Naive thymus-derived CD8-positive, alpha-beta T cell (primary cell): ENCODE measurements at regions not wholly inside any gene's neighbourhood (a gene's known extent, or its start where the extent isn't known, plus 50 kb on each side); places are given as distances from the start of the nearest gene placed in this dataset.
"Not testable (repeated sequence)": the region's sequence is repeated elsewhere in the genome, so short reads cannot be mapped to it uniquely, and the experiment has no call there.

ENCODE experiments used
- ATAC-seq, 2 donors: fragments of 150-1000 bp; cut with Tn5 transposase in 1 of 2; sonication (Bioruptor Pico), chemical (Tn5 transposase) in 1 of 2; 1 replicate in 1 of 2; 2 replicates in 1 of 2; pipeline ENCODE4 v1.10.0; 2021; ENCODE audit warnings: mild to moderate bottlenecking in 2 of 2, moderate library complexity in 2 of 2
- POLR2A ChIA-PET: fragments of 350-600 bp; sonication (Branson Sonifier 250); formaldehyde crosslinking; loops from one replicate; lab custom pipeline; 2021; ENCODE audit warnings: antibody characterized with exemption; lab: Charles Lee
- DNase-seq, 10 donors: peaks; one replicate each; pipeline versions ENCODE4 v3.0.0 to v3.0.0-alpha.2; 2020 to 2022
- H3K27ac Mint-ChIP-seq, 10 donors: one replicate each; pipeline ENCODE4 v1.8.0; 2020 to 2022; ENCODE audit warnings: mild to moderate bottlenecking in 10 of 10, mixed read lengths in 10 of 10, moderate library complexity in 4 of 10, inconsistent platforms in 1 of 10
- H3K27me3 Mint-ChIP-seq, 5 donors: one replicate each; pipeline ENCODE4 v1.8.0; 2021 to 2022; ENCODE audit warnings: mixed read lengths in 5 of 5
- H3K36me3 Mint-ChIP-seq, 3 donors: one replicate each; pipeline ENCODE4 v1.8.0; 2020 to 2022; ENCODE audit warnings: mixed read lengths in 3 of 3, mild to moderate bottlenecking in 2 of 3, inconsistent platforms in 1 of 3
- H3K4me1 Mint-ChIP-seq, 4 donors: one replicate each; pipeline ENCODE4 v1.8.0; 2021 to 2022; ENCODE audit warnings: mixed read lengths in 4 of 4
- H3K4me3 Mint-ChIP-seq, 10 donors: one replicate each; pipeline ENCODE4 v1.8.0; 2020 to 2022; ENCODE audit warnings: mild to moderate bottlenecking in 10 of 10, mixed read lengths in 10 of 10, moderate library complexity in 6 of 10, inconsistent platforms in 1 of 10
- H3K9me3 Mint-ChIP-seq, 9 donors: one replicate each; pipeline ENCODE4 v1.8.0; 2020 to 2022; ENCODE audit warnings: mixed read lengths in 9 of 9, mild to moderate bottlenecking in 3 of 9, inconsistent platforms in 1 of 9, moderate library complexity in 1 of 9

DNA sequence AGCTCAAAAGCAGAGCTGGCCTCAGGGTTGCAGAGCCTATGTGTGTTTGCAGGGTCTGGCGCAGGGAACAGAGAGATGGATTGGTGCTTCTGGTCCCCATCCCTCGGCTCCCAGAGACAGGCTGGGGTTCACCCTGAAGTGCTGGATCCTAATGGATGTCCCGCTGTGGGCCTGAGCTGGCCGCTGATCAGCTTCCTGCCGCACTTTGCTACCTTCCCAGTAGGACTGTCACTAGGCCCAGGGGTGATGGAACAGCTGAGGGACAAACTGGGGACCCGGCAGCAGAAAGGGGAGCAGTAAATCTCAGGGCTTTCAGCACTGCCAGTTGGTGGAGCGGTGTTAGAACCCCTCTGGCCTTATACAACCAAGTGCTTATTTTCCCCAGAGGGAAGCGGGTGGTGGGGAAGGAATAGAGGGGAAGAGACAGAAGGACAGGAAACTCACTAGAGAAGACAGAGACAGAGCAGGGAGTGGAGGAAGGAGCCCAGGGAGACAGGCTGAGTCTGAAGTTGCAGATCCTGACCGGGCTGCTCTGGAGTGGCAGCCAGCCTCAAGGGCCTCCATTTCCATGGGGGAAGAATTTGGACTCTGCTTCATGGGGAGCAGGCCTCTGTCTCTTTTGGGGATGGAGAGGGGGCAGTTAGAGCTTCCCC, 78.6 kb downstream of the MRM1 start:
- ATAC-seq = no peak
- no peak for DNase-seq
- Mint-ChIP-seq H3K4me1 (peaks cover 16 to 24% (median 20%) of the 10 kb centered on the region in 4 donors), H3K27me3 (peaks cover 0 to 6% (median 0%) of the 10 kb centered on the region in 5 donors), H3K36me3 (no peaks in the 10 kb centered on the region), H3K27ac (peak overlapping the region in 1 of 10 donors; percentile 56), H3K4me3 (no peak overlapping the region), H3K9me3 (no peaks in the 10 kb centered on the region)
- POLR2A ChIA-PET = no interaction called here

DNA sequence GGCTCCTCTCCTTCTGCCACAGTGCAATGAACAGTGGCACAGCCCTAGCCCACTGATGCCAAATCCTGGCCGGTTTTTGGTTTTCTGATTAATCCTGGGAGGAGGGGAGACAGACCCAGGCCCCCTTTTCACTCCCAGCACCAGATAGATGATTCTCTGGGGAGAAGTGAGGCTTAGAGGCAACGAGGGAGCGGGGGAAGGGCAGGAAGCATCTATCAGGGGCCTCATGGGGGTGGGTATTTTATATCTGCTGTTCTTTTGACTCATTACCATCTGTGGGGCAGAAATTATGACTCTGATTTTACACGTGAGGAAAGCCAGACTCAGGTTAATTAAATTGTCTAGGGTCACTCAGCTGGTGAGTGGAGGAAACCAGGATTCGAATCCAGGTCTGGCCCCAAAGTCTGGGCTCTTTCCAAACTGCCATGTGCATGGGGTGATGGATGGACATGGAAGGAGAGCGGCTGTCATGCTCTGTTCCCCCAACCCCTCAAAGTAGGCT, 79.4 kb downstream of the MRM1 start:
- Mint-ChIP-seq H3K36me3 (no peaks in the 10 kb centered on the region), H3K27ac (no peak overlapping the region), H3K9me3 (no peaks in the 10 kb centered on the region), H3K27me3 (peaks cover 0 to 6% (median 0%) of the 10 kb centered on the region in 5 donors), H3K4me3 (no peak overlapping the region), H3K4me1 (peaks cover 8 to 16% (median 12%) of the 10 kb centered on the region in 4 donors)
- no peak for DNase-seq
- POLR2A ChIA-PET = no interaction called here
- no peak for ATAC-seq

DNA sequence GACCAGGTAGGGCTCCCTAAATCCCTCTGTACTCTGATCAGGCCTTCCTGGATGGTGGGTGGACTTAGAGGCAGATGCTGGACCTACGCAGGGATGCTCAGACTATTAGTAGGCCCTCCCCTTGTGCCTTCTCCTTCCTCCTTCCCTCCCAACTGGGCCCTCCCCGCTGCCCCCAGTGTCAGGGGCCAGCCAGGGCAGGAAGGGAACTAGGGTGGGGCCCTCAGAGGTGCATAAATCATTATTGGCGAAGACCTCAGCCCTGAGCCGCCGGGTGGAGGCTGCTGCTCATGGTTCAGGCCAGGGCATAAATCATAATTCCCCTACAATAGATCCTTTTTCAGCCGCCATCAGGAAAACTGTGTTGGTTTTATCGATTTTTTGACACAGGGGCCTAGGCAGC, 81.4 kb downstream of the MRM1 start:
- Mint-ChIP-seq H3K4me3 (no peak overlapping the region), H3K36me3 (no peaks in the 10 kb centered on the region), H3K4me1 (peaks cover 0 to 5% (median 2%) of the 10 kb centered on the region in 4 donors), H3K27ac (no peak overlapping the region), H3K27me3 (peaks cover 0 to 4% (median 0%) of the 10 kb centered on the region in 5 donors), H3K9me3 (no peaks in the 10 kb centered on the region)
- DNase-seq (no peak), ATAC-seq (no peak)
- POLR2A ChIA-PET = no interaction called here

DNA sequence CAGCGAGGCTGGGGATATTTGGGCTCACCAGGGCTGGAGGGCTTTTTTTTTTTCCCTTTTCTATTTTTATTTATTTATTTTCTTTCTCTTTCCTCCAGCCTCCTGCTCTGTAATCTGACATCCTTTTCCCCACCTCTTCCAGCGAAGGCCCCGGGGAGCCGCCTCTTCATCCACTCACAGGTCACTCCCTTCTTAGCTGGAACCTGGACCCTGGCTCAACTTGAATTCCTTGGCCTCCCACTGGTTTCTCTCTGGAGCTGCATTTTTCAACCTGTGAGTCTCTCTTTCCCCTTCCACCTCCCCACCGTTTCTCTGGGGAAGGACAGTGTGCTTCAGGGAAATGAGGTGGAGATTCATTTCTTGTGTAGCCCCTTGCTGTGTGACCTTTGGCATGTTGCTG, 82.0 kb downstream of the MRM1 start:
- POLR2A ChIA-PET = no interaction called here
- Mint-ChIP-seq H3K27ac (no peak overlapping the region), H3K4me3 (no peak overlapping the region), H3K27me3 (peaks cover 0 to 4% (median 3%) of the 10 kb centered on the region in 5 donors), H3K4me1 (peaks cover 0 to 5% (median 2%) of the 10 kb centered on the region in 4 donors), H3K9me3 (no peaks in the 10 kb centered on the region), H3K36me3 (no peaks in the 10 kb centered on the region)
- no peak for ATAC-seq
- DNase-seq = no peak

DNA sequence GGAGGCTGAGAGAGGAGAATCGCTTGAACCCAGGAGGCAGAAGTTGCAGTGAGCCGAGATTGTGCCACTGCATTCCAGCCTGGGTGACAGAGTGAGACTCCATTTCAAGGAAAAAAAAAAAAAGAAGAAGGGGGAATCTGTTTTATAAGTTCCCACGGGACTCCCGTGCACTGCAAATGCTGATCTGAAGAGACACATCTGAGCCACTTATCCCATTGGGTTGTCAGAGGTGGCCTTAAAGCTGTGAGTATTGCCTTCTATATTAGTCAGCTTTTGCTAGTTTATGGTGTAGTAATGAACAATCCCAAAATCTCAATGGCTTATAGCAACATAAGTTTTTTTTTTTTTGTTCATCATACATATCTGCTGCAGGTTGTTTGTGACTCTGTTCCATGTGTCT, 82.8 kb downstream of the MRM1 start:
- H3K4me1 Mint-ChIP-seq = peaks cover 0 to 5% (median 2%) of the 10 kb centered on the region in 4 donors
- H3K4me3 Mint-ChIP-seq = no peak overlapping the region
- H3K27ac Mint-ChIP-seq = no peak overlapping the region
- H3K9me3 Mint-ChIP-seq = no peaks in the 10 kb centered on the region
- DNase-seq (no peak), ATAC-seq (no peak)
- POLR2A ChIA-PET = interaction anchor here (0.8 kb wide), 1 partner anchor 8 kb away, joined by 3 read pairs; no protein-coding TSS in a partner anchor
- no peaks in the 10 kb centered on the region for H3K36me3 Mint-ChIP-seq
- peaks cover 0 to 4% (median 3%) of the 10 kb centered on the region in 5 donors for H3K27me3 Mint-ChIP-seq

DNA sequence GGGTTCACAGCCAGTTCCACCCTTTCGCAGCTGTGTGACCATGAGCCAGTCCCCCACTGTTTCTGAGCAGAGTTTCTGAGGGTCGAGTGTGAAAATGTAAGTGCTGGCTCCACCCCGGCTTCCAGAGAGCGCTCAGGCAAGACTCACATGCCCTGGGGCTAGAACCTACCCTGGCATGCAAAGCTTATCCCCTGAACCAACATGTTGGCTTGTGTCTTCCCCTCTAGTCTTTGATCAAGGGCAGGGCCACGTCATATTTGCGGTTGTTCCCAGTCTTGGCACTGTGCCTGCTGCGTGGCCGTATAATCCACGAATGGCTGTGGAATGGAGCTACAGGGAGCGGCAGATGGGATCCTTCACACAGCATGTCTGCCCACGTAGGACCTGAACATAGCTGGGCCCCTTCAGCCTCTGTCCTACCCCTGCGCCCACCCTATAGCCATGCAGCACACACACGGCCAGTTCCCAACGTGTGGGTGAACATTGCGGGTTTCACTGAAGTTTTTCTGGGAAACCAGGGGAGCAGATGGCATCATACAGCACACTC, 84.8 kb downstream of the MRM1 start:
- H3K9me3 Mint-ChIP-seq = no peaks in the 10 kb centered on the region

DNA sequence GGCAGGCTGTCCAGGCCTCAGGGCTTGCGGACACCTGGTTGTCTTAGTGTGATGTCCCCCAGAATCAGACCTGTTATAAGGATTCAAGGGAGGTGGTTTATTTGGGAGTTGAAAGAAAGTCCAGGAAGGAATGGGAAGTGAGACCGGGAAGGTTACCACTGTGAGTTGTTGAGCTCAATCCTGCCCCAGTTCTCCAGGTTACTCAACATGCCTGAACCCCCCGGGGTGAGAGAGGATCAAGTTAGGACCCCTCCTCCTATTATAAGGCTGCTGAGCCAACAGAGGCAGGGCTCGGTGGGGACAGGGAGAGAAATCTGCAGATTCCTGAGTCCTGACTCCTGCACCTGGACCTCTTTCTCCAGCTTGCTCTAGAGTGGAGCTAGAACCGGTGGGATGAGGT, 86.4 kb downstream of the MRM1 start:
- DNase-seq (no peak), ATAC-seq (no peak)
- Mint-ChIP-seq H3K4me3 (no peak overlapping the region), H3K4me1 (no peaks in the 10 kb centered on the region), H3K27me3 (peaks cover 0 to 11% (median 3%) of the 10 kb centered on the region in 5 donors), H3K9me3 (no peaks in the 10 kb centered on the region), H3K27ac (peak overlapping the region in 1 of 10 donors; percentile 41), H3K36me3 (no peaks in the 10 kb centered on the region)
- POLR2A ChIA-PET = interaction anchor here (0.6 kb wide), 1 partner anchor 537 kb away, joined by 4 read pairs; no protein-coding TSS in a partner anchor

More for the DNA sequence above, 84.8 kb downstream of the MRM1 start:
- Mint-ChIP-seq H3K4me1 (no peaks in the 10 kb centered on the region), H3K36me3 (no peaks in the 10 kb centered on the region), H3K27me3 (peaks cover 0 to 11% (median 3%) of the 10 kb centered on the region in 5 donors), H3K27ac (no peak overlapping the region), H3K4me3 (no peak overlapping the region)
- POLR2A ChIA-PET = no interaction called here
- no peak for DNase-seq
- ATAC-seq = no peak

DNA sequence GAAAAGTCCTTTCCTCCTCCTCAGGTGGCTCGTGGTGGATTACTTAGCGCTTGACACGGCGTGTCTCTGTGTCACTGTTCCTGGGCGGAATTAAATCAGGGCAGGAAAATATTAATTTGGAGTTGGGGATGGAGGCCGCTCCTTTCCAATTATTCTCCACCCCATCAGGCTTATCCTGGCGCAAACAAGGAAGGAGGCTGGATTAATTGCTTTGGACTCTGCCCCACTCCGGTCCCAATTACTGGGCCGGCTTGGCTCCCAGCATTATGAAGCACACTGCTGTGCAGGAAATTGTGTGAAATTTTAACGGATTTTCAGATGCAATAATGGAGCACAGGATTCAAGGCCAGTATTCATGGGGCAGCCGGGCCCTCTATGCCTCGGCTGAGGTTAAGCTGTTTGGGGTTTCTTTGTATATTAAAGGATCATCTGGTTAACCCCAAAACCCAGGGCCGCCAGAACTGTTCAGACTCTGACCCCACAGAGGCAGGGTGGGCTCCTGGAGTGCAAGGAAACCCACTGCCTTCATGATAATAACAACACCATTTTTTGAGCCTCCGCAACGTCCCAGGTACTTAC, 87.8 kb downstream of the MRM1 start:
- ATAC-seq = no peak
- Mint-ChIP-seq H3K36me3 (no peaks in the 10 kb centered on the region), H3K4me3 (no peak overlapping the region), H3K9me3 (no peaks in the 10 kb centered on the region), H3K27ac (no peak overlapping the region), H3K27me3 (peaks cover 0 to 11% (median 3%) of the 10 kb centered on the region in 5 donors), H3K4me1 (no peaks in the 10 kb centered on the region)
- no peak for DNase-seq
- POLR2A ChIA-PET = no interaction called here

DNA sequence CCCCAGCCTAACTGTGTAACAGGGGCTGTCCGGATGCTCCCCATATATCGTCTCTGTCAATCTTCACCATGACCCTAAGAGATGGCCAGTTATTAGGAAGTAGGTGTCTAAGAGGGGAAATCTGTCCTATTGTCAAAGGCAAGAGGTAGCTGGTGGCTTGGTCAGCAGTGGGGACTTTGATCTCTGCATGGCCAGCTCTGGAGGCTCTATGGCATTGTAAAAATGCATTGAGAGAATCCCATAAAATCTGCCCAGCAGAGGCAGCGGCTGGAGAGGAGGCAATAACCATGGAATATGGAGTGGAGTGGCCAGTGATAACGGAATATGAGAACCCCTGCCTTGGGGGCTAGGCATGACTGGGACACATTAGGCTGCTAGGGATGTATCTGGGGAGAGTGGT, 88.8 kb downstream of the MRM1 start:
- no peak for DNase-seq
- POLR2A ChIA-PET = no interaction called here
- Mint-ChIP-seq H3K27me3 (peaks cover 0 to 11% (median 4%) of the 10 kb centered on the region in 5 donors), H3K36me3 (no peaks in the 10 kb centered on the region), H3K4me3 (no peak overlapping the region), H3K9me3 (no peaks in the 10 kb centered on the region), H3K4me1 (peaks cover 0 to 4% (median 0%) of the 10 kb centered on the region in 4 donors), H3K27ac (peak overlapping the region in 1 of 10 donors; percentile 5)
- no peak for ATAC-seq

DNA sequence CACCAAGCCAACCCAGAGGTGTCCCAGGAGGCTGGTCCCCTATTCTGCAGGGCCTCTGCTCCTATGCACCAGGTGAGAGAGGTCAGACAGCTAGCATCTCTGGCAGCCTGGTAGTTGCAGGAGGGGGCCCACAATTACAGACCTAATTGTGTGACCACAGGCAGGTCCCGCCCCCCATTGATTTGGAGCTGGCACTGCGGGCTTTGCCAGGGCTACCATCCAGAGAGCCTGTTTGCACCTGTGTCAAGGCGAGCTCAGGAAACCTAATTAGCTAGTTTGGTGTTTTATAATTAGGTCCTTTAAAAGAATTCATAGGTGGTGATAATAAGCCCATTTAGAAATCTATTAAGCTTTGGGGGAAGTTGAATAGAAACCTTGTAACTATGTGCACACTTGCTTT, 90.2 kb downstream of the MRM1 start:
- H3K27ac Mint-ChIP-seq = no peak overlapping the region

DNA sequence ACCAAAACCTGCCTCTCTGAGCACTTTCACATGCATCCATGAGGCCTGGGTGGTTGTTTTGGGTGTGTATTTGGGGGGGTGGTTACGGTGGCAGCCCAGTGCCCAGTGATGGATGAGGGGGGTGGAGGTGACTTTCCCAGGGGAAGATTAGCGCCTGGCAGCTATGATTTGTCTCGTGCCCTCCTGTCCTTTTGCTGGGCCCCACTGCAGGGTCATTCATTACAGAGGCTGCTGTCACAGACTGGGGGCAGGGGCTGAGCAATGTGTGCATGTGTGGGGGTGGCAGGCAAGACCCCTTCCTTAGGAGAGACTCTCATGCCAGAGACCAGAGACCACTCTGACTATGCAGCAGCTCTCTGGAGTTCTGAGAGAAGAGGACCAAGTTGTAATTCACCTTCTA, 93.7 kb downstream of the MRM1 start:
- POLR2A ChIA-PET = no interaction called here
- peaks cover 0 to 4% (median 0%) of the 10 kb centered on the region in 4 donors for H3K4me1 Mint-ChIP-seq
- no peaks in the 10 kb centered on the region for H3K36me3 Mint-ChIP-seq
- ATAC-seq = no peak
- no peak for DNase-seq
- peaks cover 0 to 3% (median 0%) of the 10 kb centered on the region in 9 donors for H3K9me3 Mint-ChIP-seq
- no peak overlapping the region for H3K27ac Mint-ChIP-seq
- H3K27me3 Mint-ChIP-seq = peaks cover 6 to 26% (median 18%) of the 10 kb centered on the region in 5 donors
- no peak overlapping the region for H3K4me3 Mint-ChIP-seq

More for the DNA sequence above, 90.2 kb downstream of the MRM1 start:
- Mint-ChIP-seq H3K36me3 (no peaks in the 10 kb centered on the region), H3K4me1 (peaks cover 0 to 4% (median 0%) of the 10 kb centered on the region in 4 donors), H3K27me3 (peaks cover 0 to 15% (median 8%) of the 10 kb centered on the region in 5 donors), H3K4me3 (no peak overlapping the region), H3K9me3 (no peaks in the 10 kb centered on the region)
- POLR2A ChIA-PET = no interaction called here
- DNase-seq (no peak), ATAC-seq (no peak)

DNA sequence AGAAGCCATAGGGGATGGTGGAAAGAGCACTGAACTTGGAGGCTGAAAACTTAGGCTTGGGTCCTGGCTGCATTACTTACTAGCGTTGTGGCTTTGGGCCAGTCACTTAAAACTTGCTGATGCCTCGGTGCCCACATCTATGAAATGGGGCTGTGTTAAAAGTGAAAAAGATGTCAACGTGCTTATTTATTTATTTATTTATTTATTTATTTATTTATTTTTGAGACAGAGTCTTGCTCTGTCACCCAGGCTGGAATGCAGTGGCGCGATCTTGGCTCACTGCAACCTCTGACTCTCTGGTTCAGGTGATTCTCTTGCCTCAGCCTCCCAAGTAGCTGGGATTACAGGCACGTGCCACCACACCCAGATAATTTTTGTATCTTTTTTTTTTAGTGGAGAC, 94.3 kb downstream of the MRM1 start:
- DNase-seq, ATAC-seq, H3K36me3 Mint-ChIP-seq, H3K4me3 Mint-ChIP-seq, H3K4me1 Mint-ChIP-seq, H3K27ac Mint-ChIP-seq, H3K9me3 Mint-ChIP-seq, POLR2A ChIA-PET: not testable (repeated sequence)
- peaks cover 7 to 33% (median 12%) of the 10 kb centered on the region in 5 donors for H3K27me3 Mint-ChIP-seq

DNA sequence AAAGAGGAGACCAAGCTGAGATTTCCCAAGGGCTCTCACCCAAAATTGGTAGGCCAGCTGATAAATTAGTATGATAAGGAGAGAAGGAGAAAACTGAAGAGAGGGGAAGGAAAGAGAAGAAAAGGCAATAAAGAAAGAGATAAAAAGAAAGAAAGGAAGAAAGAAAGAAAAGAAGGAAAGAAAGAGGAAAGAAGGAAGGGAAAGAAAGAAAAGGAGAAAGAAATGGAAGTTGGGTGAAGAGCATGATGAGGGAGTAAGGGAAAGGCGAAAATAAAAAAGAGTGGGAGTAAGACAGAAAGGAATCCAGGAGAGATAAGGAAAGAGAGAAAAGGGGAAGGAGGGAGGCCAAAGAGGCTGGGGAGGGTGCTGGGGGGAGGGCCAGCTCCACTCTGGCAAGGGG, 95.4 kb downstream of the MRM1 start:
- peaks cover 0 to 3% (median 0%) of the 10 kb centered on the region in 9 donors for H3K9me3 Mint-ChIP-seq
- DNase-seq (no peak), ATAC-seq (no peak)
- POLR2A ChIA-PET = no interaction called here
- H3K36me3 Mint-ChIP-seq = peaks cover 2 to 6% (median 3%) of the 10 kb centered on the region in 3 donors
- no peak overlapping the region for H3K4me3 Mint-ChIP-seq
- H3K4me1 Mint-ChIP-seq = peaks cover 0 to 4% (median 0%) of the 10 kb centered on the region in 4 donors
- peaks cover 14 to 43% (median 23%) of the 10 kb centered on the region in 5 donors for H3K27me3 Mint-ChIP-seq
- peak overlapping the region in 1 of 10 donors; percentile 79 for H3K27ac Mint-ChIP-seq
